Suprapubic skin (tissue), 4 donors: ENCODE measurements at regions not wholly inside any gene's neighbourhood (a gene's known extent, or its start where the extent isn't known, plus 50 kb on each side); places are given as distances from the start of the nearest gene placed in this dataset.

Experiments used
- DNase-seq, 2 donors: peaks; one replicate each; pipeline ENCODE4 v3.0.0-alpha.2; 2019; ENCODE audit warnings: low spot score in 2 of 2
- H3K27ac ChIP-seq: fragments of 200-600 bp; sonication (generic); one replicate; pipeline ENCODE4 v1.5.1; 2019
- H3K27me3 ChIP-seq: fragments of 200-600 bp; sonication (generic); one replicate; pipeline ENCODE4 v1.5.1; 2019
- H3K36me3 ChIP-seq: fragments of 200-600 bp; sonication (generic); one replicate; pipeline ENCODE4 v1.5.1; 2019
- H3K4me1 ChIP-seq: fragments of 200-600 bp; sonication (generic); one replicate; pipeline ENCODE4 v1.5.1; 2019
- H3K4me3 ChIP-seq: fragments of 200-600 bp; sonication (generic); one replicate; pipeline ENCODE4 v1.5.1; 2019; ENCODE audit warnings: mild to moderate bottlenecking
- H3K9me3 ChIP-seq: fragments of 200-600 bp; sonication (generic); one replicate; pipeline ENCODE4 v1.5.1; 2019
- EP300 ChIP-seq: sonication (generic); formaldehyde crosslinking; IDR thresholded peaks from one replicate; pipeline ENCODE4 v1.6.1; 2017; ENCODE audit warnings: antibody characterized with exemption
- POLR2A ChIP-seq, 2 donors: fragments of 450-650 bp; IDR thresholded peaks; one replicate each; pipeline ENCODE4 v1.6.1; 2017; ENCODE audit warnings: antibody characterized with exemption in 2 of 2, mild to moderate bottlenecking in 2 of 2, moderate library complexity in 2 of 2
- POLR2AphosphoS5 ChIP-seq, 3 donors: sonication (generic); formaldehyde crosslinking; IDR thresholded peaks; one replicate each; pipeline ENCODE4 v1.6.1; 2017; ENCODE audit warnings: antibody characterized with exemption in 3 of 3
- WGBS: methylation state at CpG from one replicate; pipeline ENCODE4 v1.1.5; 2018; 5-methylcytosine and 5-hydroxymethylcytosine counted together
- TF ChIP-seq, protein P1 (sequence below), 2 donors: fragments of 200-600 bp in 1 of 2; fragments of 450-650 bp in 1 of 2; sonication (generic) in 1 of 2; IDR thresholded peaks; one replicate each; pipeline ENCODE4 v1.5.1; 2016 to 2019; ENCODE audit warnings: antibody characterized with exemption in 2 of 2, mild to moderate bottlenecking in 1 of 2, moderate library complexity in 1 of 2

DNA sequence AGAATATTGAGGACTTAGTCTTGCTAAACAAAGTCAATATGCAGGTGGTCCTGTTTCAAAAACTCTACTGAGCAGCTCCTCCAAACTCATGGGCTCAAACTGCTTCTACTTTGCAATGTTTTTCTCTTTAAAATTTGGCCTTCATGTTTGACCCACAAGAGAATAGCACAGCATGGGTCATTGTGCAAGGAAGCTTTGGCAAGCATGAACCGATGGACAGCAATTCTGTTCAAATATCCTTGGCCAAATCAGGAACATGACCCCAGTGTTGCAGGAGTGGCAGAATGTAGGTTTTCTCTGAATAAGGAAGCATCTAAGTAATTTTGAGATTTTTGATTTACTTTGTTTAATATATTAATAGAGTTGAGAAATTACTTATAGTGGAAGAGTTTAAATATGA is 477.9 kb downstream of the KCNJ3 start:
- H3K9me3 ChIP-seq = peaks cover 5% of the 10 kb centered on the region
- WGBS = 71% methylated on average over 1 of the region's 1 CpG
- TF ChIP-seq EP300 = no peak

GRCh38 chr2:155169317-155169716 is 470.8 kb downstream of the KCNJ3 start:
- Histone ChIP-seq H3K9me3 (no peaks in the 10 kb centered on the region), H3K36me3 (no peaks in the 10 kb centered on the region), H3K27ac (no peak overlapping the region), H3K4me3 (no peak overlapping the region), H3K4me1 (no peaks in the 10 kb centered on the region), H3K27me3 (no peaks in the 10 kb centered on the region)
- 72% methylated on average over 5 of the region's 5 CpGs for WGBS
- no peak for DNase-seq
- TF ChIP-seq, protein P1, sequence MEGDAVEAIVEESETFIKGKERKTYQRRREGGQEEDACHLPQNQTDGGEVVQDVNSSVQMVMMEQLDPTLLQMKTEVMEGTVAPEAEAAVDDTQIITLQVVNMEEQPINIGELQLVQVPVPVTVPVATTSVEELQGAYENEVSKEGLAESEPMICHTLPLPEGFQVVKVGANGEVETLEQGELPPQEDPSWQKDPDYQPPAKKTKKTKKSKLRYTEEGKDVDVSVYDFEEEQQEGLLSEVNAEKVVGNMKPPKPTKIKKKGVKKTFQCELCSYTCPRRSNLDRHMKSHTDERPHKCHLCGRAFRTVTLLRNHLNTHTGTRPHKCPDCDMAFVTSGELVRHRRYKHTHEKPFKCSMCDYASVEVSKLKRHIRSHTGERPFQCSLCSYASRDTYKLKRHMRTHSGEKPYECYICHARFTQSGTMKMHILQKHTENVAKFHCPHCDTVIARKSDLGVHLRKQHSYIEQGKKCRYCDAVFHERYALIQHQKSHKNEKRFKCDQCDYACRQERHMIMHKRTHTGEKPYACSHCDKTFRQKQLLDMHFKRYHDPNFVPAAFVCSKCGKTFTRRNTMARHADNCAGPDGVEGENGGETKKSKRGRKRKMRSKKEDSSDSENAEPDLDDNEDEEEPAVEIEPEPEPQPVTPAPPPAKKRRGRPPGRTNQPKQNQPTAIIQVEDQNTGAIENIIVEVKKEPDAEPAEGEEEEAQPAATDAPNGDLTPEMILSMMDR (IDR thresholded peaks at IDR 0.05) = no peak
- TF ChIP-seq POLR2A (IDR thresholded peaks at IDR 0.05) (no peak), POLR2AphosphoS5 (IDR thresholded peaks at IDR 0.05) (no peak), EP300 (no peak)

More for the DNA sequence above, 477.9 kb downstream of the KCNJ3 start:
- H3K36me3 ChIP-seq = no peaks in the 10 kb centered on the region
- no peak for DNase-seq
- no peaks in the 10 kb centered on the region for H3K27me3 ChIP-seq
- H3K27ac ChIP-seq = no peak overlapping the region
- H3K4me3 ChIP-seq = no peak overlapping the region
- H3K4me1 ChIP-seq = no peaks in the 10 kb centered on the region

DNA sequence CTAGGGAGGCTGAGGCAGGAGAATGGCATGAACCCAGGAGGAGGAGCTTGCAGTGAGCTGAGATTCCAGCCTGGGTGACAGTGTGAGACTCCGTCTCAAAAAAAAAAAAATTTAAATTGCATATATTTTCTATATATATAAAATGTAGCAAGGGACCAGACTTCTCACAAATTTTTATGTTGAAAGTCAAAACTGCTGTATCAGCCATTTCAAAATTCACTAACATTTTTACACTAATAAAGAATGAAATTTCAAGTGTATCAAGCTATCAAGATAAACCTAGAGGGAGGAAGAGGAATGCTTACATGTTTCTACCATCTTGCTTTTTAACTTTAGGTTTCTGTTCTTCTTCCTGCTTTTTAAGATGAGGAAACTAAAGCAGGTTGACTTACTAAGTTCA is 464.0 kb downstream of the KCNJ3 start:
- TF ChIP-seq POLR2A (IDR thresholded peaks at IDR 0.05) (no peak), EP300 (no peak), POLR2AphosphoS5 (IDR thresholded peaks at IDR 0.05) (no peak)
- TF ChIP-seq, protein P1 (IDR thresholded peaks at IDR 0.05) = no peak
- Histone ChIP-seq H3K27ac (no peak overlapping the region), H3K27me3 (no peaks in the 10 kb centered on the region), H3K9me3 (no peaks in the 10 kb centered on the region), H3K36me3 (no peaks in the 10 kb centered on the region), H3K4me3 (no peak overlapping the region), H3K4me1 (no peaks in the 10 kb centered on the region)
- DNase-seq = no peak
- WGBS = 93% methylated on average over 1 of the region's 1 CpG

GRCh38 chr2:155161314-155161713 is 462.8 kb downstream of the KCNJ3 start:
- TF ChIP-seq EP300 = no peak
- no peak for TF ChIP-seq POLR2A (IDR thresholded peaks at IDR 0.05)
- TF ChIP-seq, protein P1 (IDR thresholded peaks at IDR 0.05) = no peak
- TF ChIP-seq POLR2AphosphoS5 (IDR thresholded peaks at IDR 0.05) = no peak
- H3K9me3 ChIP-seq = no peaks in the 10 kb centered on the region
- no peaks in the 10 kb centered on the region for H3K4me1 ChIP-seq
- no peaks in the 10 kb centered on the region for H3K36me3 ChIP-seq
- DNase-seq = no peak
- H3K27me3 ChIP-seq = no peaks in the 10 kb centered on the region
- no peak overlapping the region for H3K27ac ChIP-seq
- no peak overlapping the region for H3K4me3 ChIP-seq

DNA sequence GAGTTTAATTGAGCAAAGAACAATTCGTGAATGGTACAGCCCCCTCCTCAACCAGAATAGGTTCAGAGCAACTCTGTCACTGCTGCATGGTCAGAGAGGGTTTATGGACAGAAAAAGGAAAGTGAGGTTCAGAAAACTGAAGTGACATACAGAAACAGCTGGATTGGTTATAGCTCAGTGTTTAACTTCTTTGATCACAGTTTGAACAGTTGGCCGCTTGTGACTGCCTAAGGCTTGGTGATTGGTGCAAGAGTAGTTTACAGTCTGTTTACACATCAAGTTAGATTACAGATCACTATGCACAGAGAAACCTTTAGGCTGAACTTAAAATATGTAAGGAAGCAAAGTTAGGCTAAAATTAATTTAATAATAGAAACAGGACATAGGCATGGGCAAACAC is 459.2 kb downstream of the KCNJ3 start:
- TF ChIP-seq, protein P1 (IDR thresholded peaks at IDR 0.05) = no peak
- TF ChIP-seq POLR2AphosphoS5 (IDR thresholded peaks at IDR 0.05) = no peak
- no peak for DNase-seq
- Histone ChIP-seq H3K9me3 (no peaks in the 10 kb centered on the region), H3K4me3 (no peak overlapping the region), H3K36me3 (no peaks in the 10 kb centered on the region), H3K27ac (no peak overlapping the region), H3K4me1 (no peaks in the 10 kb centered on the region), H3K27me3 (no peaks in the 10 kb centered on the region)
- 49% methylated on average over 2 of the region's 2 CpGs for WGBS

DNA sequence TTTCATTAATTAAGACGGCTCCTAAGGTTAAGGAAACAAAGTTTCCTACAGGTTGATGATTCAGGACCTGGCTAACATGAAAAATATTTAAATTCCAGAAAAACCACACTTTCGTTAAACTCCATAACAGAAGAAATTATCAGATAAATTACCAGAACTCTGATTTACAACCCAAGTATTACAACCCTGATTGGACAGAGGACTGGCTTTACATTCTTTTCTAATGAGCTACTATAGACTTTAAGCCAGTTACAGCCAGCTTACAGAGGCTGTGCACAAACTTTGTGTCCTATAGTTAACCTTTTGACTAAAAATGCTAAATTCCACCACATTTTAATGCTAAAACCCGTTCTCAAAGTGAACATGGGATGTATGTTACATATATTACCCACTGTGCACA is 458.6 kb downstream of the KCNJ3 start:
- H3K36me3 ChIP-seq = no peaks in the 10 kb centered on the region
- no peaks in the 10 kb centered on the region for H3K4me1 ChIP-seq
- H3K4me3 ChIP-seq = no peak overlapping the region
- no peak for DNase-seq
- TF ChIP-seq POLR2AphosphoS5 (IDR thresholded peaks at IDR 0.05) (no peak), EP300 (no peak), POLR2A (IDR thresholded peaks at IDR 0.05) (no peak)
- TF ChIP-seq, protein P1 (IDR thresholded peaks at IDR 0.05) = no peak
- 55% methylated on average over 3 of the region's 3 CpGs for WGBS
- no peaks in the 10 kb centered on the region for H3K9me3 ChIP-seq
- no peak overlapping the region for H3K27ac ChIP-seq
- no peaks in the 10 kb centered on the region for H3K27me3 ChIP-seq
